GDM1 (cell line): ENCODE measurements at regions not wholly inside any gene's neighbourhood (a gene's known extent, or its start where the extent isn't known, plus 50 kb on each side); places are given as distances from the start of the nearest gene placed in this dataset.

Source experiments
- DNase-seq: peaks from one replicate; lab custom pipeline; 2025; lab: John Stamatoyannopoulos, UW

- DNase-seq: no peak
These were observed 187.8 kb downstream of the MYLK4 start for GRCh38 chr6:2562721-2563451.

DNA sequence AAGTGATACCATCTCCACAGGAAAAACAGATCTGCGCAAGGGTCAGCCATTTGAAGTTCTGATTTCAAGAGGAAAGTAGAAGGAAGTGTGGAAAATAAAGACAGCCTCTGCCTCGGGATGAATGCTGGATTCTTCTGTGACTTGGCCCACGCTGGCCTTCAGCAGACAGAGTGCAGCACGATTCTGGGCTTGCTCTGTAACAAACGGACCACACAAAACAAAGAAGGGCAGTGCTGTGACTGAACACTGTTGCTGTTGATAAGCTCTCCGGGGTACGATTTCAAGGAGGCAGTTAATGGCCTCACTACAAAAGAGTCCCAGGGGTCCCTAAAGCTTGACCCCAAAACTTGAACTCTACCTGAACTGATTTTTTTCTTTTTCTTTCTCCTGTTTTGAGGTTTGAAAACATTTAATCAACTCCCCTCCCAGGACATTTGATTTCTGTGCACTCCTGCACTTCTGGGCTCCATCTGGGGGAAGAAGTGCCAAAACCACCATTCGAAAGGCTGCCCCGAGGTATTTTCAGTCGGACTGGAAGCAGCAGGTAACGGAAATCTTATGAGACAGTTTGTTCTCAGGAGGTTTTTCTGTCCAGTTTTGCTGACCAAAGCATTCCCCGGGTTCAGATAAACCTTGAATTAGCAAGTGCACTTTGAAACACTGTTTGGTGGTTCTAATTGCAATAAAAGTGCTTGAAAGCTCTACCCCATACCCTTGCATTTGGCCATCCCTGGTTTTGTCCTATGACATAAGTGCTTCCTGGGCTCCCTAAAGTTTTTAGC lies 189.6 kb downstream of the MYLK4 start:
- no peak for DNase-seq

DNA sequence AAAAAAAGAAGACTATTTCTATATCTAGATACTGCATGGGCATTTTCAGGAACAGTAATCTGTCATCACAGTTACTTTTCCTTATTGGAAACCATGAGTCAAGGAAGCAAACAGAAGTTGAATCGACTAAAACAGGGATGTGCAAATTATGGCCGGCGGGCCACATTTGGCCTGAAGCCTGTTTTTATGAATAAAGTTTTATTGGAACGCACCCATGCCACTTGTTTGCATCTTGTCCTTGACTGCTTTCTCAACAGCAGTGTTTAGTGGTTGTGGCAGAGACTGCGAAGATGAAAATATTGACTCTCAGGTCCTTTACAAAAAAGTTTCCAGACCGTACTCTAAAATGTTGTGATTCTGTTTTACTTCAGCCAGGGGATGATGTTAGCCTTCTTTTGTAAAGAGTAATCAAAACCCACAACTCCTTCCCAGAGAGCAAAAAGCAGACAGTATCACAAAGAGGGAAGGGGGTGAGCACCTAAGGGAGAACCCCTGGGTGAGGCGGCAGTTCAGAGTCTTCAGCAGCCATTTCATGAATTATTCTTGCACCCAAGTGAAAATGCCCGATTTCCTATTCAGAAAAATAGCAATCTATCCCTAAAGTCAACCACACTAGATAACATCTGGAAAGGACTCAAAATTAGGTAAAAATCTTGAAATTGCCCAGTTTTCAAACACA lies 190.4 kb downstream of the MYLK4 start:
- DNase-seq: no peak

- no peak for DNase-seq
These were observed 191.6 kb downstream of the MYLK4 start for GRCh38 chr6:2558861-2559801.

DNA sequence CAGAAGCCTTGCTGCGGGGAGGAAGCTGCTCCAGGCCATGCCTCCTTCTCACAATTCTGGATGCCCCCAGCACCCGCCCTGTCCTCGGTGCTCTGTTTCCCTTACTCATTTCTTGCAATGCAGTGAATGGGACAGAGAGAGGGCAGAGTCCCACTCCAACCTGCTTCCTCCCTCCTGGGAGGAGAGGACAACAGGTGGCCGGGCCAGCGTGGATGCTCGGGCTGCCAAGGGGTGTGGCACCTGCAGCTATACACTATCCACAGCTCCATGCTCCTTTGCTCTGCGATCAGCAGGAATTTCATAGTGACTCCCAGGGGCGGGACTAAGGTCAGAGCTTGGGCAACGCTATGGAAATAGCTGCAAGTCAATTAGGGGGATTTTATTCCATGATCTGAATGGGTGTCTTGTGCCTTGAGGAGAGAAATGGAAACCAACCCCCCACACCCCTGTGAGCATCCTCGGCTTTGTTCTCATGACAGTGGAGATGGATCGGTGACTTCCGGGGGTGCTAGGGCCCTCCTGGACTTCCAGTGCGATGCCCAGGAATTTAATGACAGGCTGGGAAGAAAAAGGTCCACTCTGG lies 192.5 kb downstream of the MYLK4 start:
- DNase-seq: no peak

- DNase-seq: no peak
These were observed 193.5 kb downstream of the MYLK4 start for GRCh38 chr6:2557181-2557720.

GRCh38 chr6:2556761-2557160 lies 194.0 kb downstream of the MYLK4 start:
- DNase-seq: no peak

DNA sequence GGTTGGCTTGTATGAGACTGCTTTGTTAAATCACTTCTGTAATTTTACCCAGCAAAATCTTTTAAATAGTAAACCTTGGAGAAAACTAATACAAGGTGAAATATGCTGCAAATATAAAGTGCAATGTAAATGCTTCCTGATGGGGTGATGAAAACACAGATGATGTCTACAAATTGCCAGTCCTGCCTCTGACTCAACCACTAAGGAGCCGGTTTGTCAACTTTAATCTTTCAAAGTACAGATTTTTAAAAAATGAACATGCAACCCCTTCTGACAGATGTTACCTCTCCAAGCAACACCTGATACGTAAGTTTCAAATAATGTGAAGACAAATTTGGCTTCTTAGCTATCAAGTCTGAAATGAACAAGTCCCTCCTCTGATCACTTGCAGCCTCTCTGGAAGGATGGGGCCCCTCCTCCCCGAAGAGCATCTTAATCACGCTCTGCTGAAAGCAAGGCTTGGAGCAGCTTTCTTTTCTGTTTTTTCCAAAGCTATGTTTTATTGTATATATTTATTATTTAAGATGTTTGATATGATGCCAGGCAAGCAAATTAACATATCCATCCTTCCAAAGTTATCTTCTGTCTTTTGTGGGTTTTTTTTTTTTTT lies 196.0 kb downstream of the MYLK4 start:
- DNase-seq: no peak

DNA sequence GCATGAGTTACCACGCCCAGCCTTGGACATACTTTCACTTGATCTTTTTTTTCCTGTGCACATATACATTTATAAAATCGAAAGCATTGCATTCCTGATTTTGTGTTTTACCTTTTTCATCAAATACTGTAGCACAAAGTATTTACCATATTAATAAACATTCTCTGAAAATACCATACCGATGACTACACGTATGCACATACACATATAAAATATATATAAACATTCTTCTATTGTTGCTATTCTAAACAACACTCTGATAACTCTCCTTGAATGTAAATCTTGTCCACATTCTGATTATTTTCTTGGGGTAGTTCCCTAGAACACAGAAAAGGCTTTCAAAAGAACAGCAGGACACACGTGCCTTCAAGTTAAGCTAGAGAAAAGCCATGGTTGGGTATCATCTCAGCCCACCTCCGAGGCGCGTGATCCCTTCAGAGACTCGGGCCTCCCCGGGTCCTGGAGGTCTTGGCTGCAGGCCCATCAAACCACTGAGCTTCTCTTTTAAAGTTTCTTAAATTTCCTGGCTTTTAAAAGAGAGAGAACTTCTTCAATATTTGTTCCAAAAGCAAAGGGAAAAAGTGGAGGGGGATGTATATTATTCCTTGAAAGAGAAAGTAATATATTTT lies 198.1 kb downstream of the MYLK4 start:
- DNase-seq: no peak

- DNase-seq: no peak
These were observed 199.0 kb downstream of the MYLK4 start for GRCh38 chr6:2551705-2552104.

GRCh38 chr6:2550247-2550646 lies 200.5 kb downstream of the MYLK4 start:
- DNase-seq: no peak

GRCh38 chr6:2549834-2550233 lies 200.9 kb downstream of the MYLK4 start:
- no peak for DNase-seq

GRCh38 chr6:2547355-2547754 lies 203.4 kb downstream of the MYLK4 start:
- DNase-seq: peak; percentile 55

GRCh38 chr6:2546901-2547300 lies 203.8 kb downstream of the MYLK4 start:
- DNase-seq: no peak

GRCh38 chr6:2545383-2546038 lies 205.2 kb downstream of the MYLK4 start:
- no peak for DNase-seq

- no peak for DNase-seq
These were observed 207.4 kb downstream of the MYLK4 start for GRCh38 chr6:2543321-2543720.

GRCh38 chr6:2542858-2543218 lies 207.9 kb downstream of the MYLK4 start:
- DNase-seq: peak; percentile 94

GRCh38 chr6:2542101-2542857 lies 208.4 kb downstream of the MYLK4 start:
- no peak for DNase-seq

DNA sequence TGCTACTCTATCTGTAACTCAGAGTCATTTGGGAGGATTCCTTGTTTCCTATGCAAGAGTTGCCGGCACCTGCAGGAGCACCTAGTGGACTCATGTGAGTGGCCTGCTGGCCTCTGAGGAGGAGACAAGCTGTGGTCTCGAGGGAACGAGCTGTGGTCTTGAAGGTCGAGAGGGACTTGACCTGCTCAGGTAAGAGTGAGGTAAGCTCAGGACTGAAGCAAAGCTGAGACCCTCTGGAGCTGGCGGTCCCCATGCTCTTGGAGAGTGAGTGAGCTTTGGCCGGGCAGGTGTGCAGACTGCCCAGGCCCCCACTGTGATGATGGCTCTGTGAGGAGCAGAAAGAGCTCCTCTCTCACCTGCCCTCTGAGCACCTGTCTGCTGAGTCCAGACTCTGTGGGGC lies 214.3 kb downstream of the MYLK4 start:
- no peak for DNase-seq
